ENCODE measurements at regions not wholly inside any gene's neighbourhood (a gene's known extent, or its start where the extent isn't known, plus 50 kb on each side); places are given as distances from the start of the nearest gene placed in this dataset.

- ChIA-PET POLR2A (no interaction called here), CTCF (ENCODE audit: low intra/inter-chr PET ratio) (no interaction called here)
- H3K4me3 ChIP-seq: no peak overlapping the region
- H3K9me1 ChIP-seq (ENCODE audit: control insufficient read depth, insufficient read depth, low read length): no peaks in the 10 kb centered on the region
- H3K4me2 ChIP-seq (ENCODE audit: insufficient read depth, low read length): no peak overlapping the region
- H3K27ac ChIP-seq (ENCODE audit: extremely low read depth, low read depth, low read length): no peak overlapping the region
- ATAC-seq (no peak), DNase-seq (ENCODE audit: extremely low read depth in 1 of 4, low spot score in 3 of 4) (peak in 1 of 4 experiments; percentile 11), FAIRE-seq (no peak)
- no peaks in the 10 kb centered on the region for H3K79me2 ChIP-seq (ENCODE audit: control insufficient read depth, insufficient read depth, low read length)
- 0 out of 5 replicates have a peak, but pooled peaks cover 0 to 4% of the 10 kb centered on the region in 2 experiments for H3K4me1 ChIP-seq (replicated peaks in 1 of 2; ENCODE audit: control insufficient read depth in 2 of 2, insufficient read depth in 2 of 2, low read length in 2 of 2)
- H3K9ac ChIP-seq (ENCODE audit: insufficient read depth in 1 of 2, low read depth in 2 of 2, low read length in 2 of 2): no peak overlapping the region
- H3K27me3 ChIP-seq (ENCODE audit: control insufficient read depth in 2 of 2, insufficient read depth in 2 of 2, low read length in 2 of 2): peaks cover 0 to 5% of the 10 kb centered on the region in 2 experiments; a peak in 1 of 5 replicates
- 0% methylated on average over 3 of the region's 3 CpGs for WGBS (ENCODE audit: insufficient coverage, low coverage, missing lambda C conversion rate)
- H2AFZ ChIP-seq (ENCODE audit: low read depth, low read length): no peak overlapping the region
- in situ Hi-C loops (cut with MboI) (no loop called here), intact Hi-C loops (cut with micrococcal nuclease) (no loop called here)
- H4K20me1 ChIP-seq (replicated peaks; ENCODE audit: control insufficient read depth, insufficient read depth, low read length): no peaks in the 10 kb centered on the region
- no peaks in the 10 kb centered on the region for H3K36me3 ChIP-seq (ENCODE audit: control insufficient read depth, insufficient read depth, low read length)
- H3K9me3 ChIP-seq (replicated peaks; ENCODE audit: control insufficient read depth, insufficient read depth, low read depth, low read length): no peaks in the 10 kb centered on the region
- BruUV-seq (replicated peaks): no TSS peak
- TF ChIP-seq CTBP1 (IDR thresholded peaks at IDR 0.05; ENCODE audit: borderline replicate concordance) (no peak), ZNF77 (CRISPR knock-in tag; IDR thresholded peaks at IDR 0.05) (no peak), ARID2 (IDR thresholded peaks at IDR 0.05) (no peak), PPARD (CRISPR knock-in tag; IDR thresholded peaks at IDR 0.05) (no peak), HEY1 (CRISPR knock-in tag; IDR thresholded peaks at IDR 0.05; ENCODE audit: borderline replicate concordance) (no peak), BRF2 (IDR thresholded peaks at IDR 0.05; ENCODE audit: borderline replicate concordance, insufficient read depth, insufficient read length) (no peak), HDAC3 (IDR thresholded peaks at IDR 0.05; ENCODE audit: borderline replicate concordance, partially characterized antibody) (peak; percentile 42), PBX2 (CRISPR knock-in tag; IDR thresholded peaks at IDR 0.05; ENCODE audit: low read depth) (no peak), PBX2 (tag; conservative IDR thresholded peaks at IDR 0.05; ENCODE audit: low read depth) (no peak), ZNF224 (CRISPR knock-in tag; IDR thresholded peaks at IDR 0.05) (no peak), SMC3 (conservative IDR thresholded peaks at IDR 0.05; ENCODE audit: insufficient read depth, low read depth, low read length) (no peak), HMG20B (CRISPR knock-in tag; IDR thresholded peaks at IDR 0.05) (no peak), NFIC (IDR thresholded peaks at IDR 0.05) (peak; percentile 37)
- TF ChIP-seq, protein P1, sequence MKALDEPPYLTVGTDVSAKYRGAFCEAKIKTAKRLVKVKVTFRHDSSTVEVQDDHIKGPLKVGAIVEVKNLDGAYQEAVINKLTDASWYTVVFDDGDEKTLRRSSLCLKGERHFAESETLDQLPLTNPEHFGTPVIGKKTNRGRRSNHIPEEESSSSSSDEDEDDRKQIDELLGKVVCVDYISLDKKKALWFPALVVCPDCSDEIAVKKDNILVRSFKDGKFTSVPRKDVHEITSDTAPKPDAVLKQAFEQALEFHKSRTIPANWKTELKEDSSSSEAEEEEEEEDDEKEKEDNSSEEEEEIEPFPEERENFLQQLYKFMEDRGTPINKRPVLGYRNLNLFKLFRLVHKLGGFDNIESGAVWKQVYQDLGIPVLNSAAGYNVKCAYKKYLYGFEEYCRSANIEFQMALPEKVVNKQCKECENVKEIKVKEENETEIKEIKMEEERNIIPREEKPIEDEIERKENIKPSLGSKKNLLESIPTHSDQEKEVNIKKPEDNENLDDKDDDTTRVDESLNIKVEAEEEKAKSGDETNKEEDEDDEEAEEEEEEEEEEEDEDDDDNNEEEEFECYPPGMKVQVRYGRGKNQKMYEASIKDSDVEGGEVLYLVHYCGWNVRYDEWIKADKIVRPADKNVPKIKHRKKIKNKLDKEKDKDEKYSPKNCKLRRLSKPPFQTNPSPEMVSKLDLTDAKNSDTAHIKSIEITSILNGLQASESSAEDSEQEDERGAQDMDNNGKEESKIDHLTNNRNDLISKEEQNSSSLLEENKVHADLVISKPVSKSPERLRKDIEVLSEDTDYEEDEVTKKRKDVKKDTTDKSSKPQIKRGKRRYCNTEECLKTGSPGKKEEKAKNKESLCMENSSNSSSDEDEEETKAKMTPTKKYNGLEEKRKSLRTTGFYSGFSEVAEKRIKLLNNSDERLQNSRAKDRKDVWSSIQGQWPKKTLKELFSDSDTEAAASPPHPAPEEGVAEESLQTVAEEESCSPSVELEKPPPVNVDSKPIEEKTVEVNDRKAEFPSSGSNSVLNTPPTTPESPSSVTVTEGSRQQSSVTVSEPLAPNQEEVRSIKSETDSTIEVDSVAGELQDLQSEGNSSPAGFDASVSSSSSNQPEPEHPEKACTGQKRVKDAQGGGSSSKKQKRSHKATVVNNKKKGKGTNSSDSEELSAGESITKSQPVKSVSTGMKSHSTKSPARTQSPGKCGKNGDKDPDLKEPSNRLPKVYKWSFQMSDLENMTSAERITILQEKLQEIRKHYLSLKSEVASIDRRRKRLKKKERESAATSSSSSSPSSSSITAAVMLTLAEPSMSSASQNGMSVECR (CRISPR knock-in tag; IDR thresholded peaks at IDR 0.05): no peak
- TF ChIP-seq, protein P2, sequence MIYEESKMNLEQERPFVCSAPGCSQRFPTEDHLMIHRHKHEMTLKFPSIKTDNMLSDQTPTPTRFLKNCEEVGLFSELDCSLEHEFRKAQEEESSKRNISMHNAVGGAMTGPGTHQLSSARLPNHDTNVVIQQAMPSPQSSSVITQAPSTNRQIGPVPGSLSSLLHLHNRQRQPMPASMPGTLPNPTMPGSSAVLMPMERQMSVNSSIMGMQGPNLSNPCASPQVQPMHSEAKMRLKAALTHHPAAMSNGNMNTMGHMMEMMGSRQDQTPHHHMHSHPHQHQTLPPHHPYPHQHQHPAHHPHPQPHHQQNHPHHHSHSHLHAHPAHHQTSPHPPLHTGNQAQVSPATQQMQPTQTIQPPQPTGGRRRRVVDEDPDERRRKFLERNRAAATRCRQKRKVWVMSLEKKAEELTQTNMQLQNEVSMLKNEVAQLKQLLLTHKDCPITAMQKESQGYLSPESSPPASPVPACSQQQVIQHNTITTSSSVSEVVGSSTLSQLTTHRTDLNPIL (CRISPR knock-in tag; IDR thresholded peaks at IDR 0.05): no peak
These were observed 585.3 kb downstream of the INSC start for GRCh38 chr11:15699978-15700377.
